Naive thymus-derived CD8-positive, alpha-beta T cell (primary cell): ENCODE measurements at regions not wholly inside any gene's neighbourhood (a gene's known extent, or its start where the extent isn't known, plus 50 kb on each side); places are given as distances from the start of the nearest gene placed in this dataset.

Experiments used
- ATAC-seq, 2 donors: fragments of 150-1000 bp; cut with Tn5 transposase in 1 of 2; sonication (Bioruptor Pico), chemical (Tn5 transposase) in 1 of 2; 1 replicate in 1 of 2; 2 replicates in 1 of 2; pipeline ENCODE4 v1.10.0; 2021; ENCODE audit warnings: mild to moderate bottlenecking in 2 of 2, moderate library complexity in 2 of 2
- POLR2A ChIA-PET: fragments of 350-600 bp; sonication (Branson Sonifier 250); formaldehyde crosslinking; loops from one replicate; lab custom pipeline; 2021; ENCODE audit warnings: antibody characterized with exemption; lab: Charles Lee
- DNase-seq, 10 donors: peaks; one replicate each; pipeline versions ENCODE4 v3.0.0 to v3.0.0-alpha.2; 2020 to 2022
- H3K27ac Mint-ChIP-seq, 10 donors: one replicate each; pipeline ENCODE4 v1.8.0; 2020 to 2022; ENCODE audit warnings: mild to moderate bottlenecking in 10 of 10, mixed read lengths in 10 of 10, moderate library complexity in 4 of 10, inconsistent platforms in 1 of 10
- H3K27me3 Mint-ChIP-seq, 5 donors: one replicate each; pipeline ENCODE4 v1.8.0; 2021 to 2022; ENCODE audit warnings: mixed read lengths in 5 of 5
- H3K36me3 Mint-ChIP-seq, 3 donors: one replicate each; pipeline ENCODE4 v1.8.0; 2020 to 2022; ENCODE audit warnings: mixed read lengths in 3 of 3, mild to moderate bottlenecking in 2 of 3, inconsistent platforms in 1 of 3
- H3K4me1 Mint-ChIP-seq, 4 donors: one replicate each; pipeline ENCODE4 v1.8.0; 2021 to 2022; ENCODE audit warnings: mixed read lengths in 4 of 4
- H3K4me3 Mint-ChIP-seq, 10 donors: one replicate each; pipeline ENCODE4 v1.8.0; 2020 to 2022; ENCODE audit warnings: mild to moderate bottlenecking in 10 of 10, mixed read lengths in 10 of 10, moderate library complexity in 6 of 10, inconsistent platforms in 1 of 10
- H3K9me3 Mint-ChIP-seq, 9 donors: one replicate each; pipeline ENCODE4 v1.8.0; 2020 to 2022; ENCODE audit warnings: mixed read lengths in 9 of 9, mild to moderate bottlenecking in 3 of 9, inconsistent platforms in 1 of 9, moderate library complexity in 1 of 9

- Mint-ChIP-seq H3K27me3 (peaks cover 0 to 2% (median 0%) of the 10 kb centered on the region in 5 donors), H3K27ac (no peak overlapping the region), H3K4me3 (no peak overlapping the region), H3K4me1 (peaks cover 36 to 71% (median 48%) of the 10 kb centered on the region in 4 donors), H3K36me3 (no peaks in the 10 kb centered on the region), H3K9me3 (no peaks in the 10 kb centered on the region)
- DNase-seq (no peak), ATAC-seq (no peak)
- POLR2A ChIA-PET: no interaction called here
Measured at GRCh38 chr12:107477947-107478610, 207.5 kb upstream of the PWP1 start.

- Mint-ChIP-seq H3K36me3 (no peaks in the 10 kb centered on the region), H3K9me3 (no peaks in the 10 kb centered on the region), H3K27ac (no peak overlapping the region), H3K4me3 (no peak overlapping the region), H3K27me3 (peaks cover 0 to 2% (median 0%) of the 10 kb centered on the region in 5 donors), H3K4me1 (peaks cover 36 to 67% (median 47%) of the 10 kb centered on the region in 4 donors)
- ATAC-seq: no peak
- no peak for DNase-seq
- POLR2A ChIA-PET: no interaction called here
Measured at GRCh38 chr12:107478881-107479280, 206.7 kb upstream of the PWP1 start.

GRCh38 chr12:107480836-107481608 is 204.6 kb upstream of the PWP1 start:
- H3K4me3 Mint-ChIP-seq: no peak overlapping the region
- no peaks in the 10 kb centered on the region for H3K9me3 Mint-ChIP-seq
- DNase-seq (no peak), ATAC-seq (no peak)
- no peaks in the 10 kb centered on the region for H3K36me3 Mint-ChIP-seq
- peaks cover 37 to 67% (median 48%) of the 10 kb centered on the region in 4 donors for H3K4me1 Mint-ChIP-seq
- peak overlapping the region in 2 of 10 donors; percentile 79 for H3K27ac Mint-ChIP-seq
- POLR2A ChIA-PET: no interaction called here
- H3K27me3 Mint-ChIP-seq: peaks cover 0 to 2% (median 0%) of the 10 kb centered on the region in 5 donors

GRCh38 chr12:107484230-107484629 is 201.4 kb upstream of the PWP1 start:
- Mint-ChIP-seq H3K36me3 (peaks cover 0 to 2% (median 0%) of the 10 kb centered on the region in 3 donors), H3K27me3 (peaks cover 0 to 2% (median 0%) of the 10 kb centered on the region in 5 donors), H3K4me3 (no peak overlapping the region), H3K9me3 (no peaks in the 10 kb centered on the region), H3K27ac (peak overlapping the region in 8 of 10 donors; percentile 24 to 86 (median 56)), H3K4me1 (peaks cover 55 to 89% (median 59%) of the 10 kb centered on the region in 4 donors)
- DNase-seq: no peak
- POLR2A ChIA-PET: interaction anchor here (1.1 kb wide), 1 partner anchor 9 kb away, joined by 3 read pairs; no protein-coding TSS in a partner anchor
- ATAC-seq: no peak

GRCh38 chr12:107484941-107485340 is 200.7 kb upstream of the PWP1 start:
- Mint-ChIP-seq H3K9me3 (no peaks in the 10 kb centered on the region), H3K36me3 (peaks cover 0 to 2% (median 0%) of the 10 kb centered on the region in 3 donors), H3K27ac (peak overlapping the region in 7 of 10 donors; percentile 16 to 86 (median 62)), H3K27me3 (peaks cover 0 to 2% (median 0%) of the 10 kb centered on the region in 5 donors), H3K4me3 (no peak overlapping the region), H3K4me1 (peaks cover 55 to 82% (median 60%) of the 10 kb centered on the region in 4 donors)
- ATAC-seq: no peak
- POLR2A ChIA-PET: no interaction called here
- no peak for DNase-seq

GRCh38 chr12:107485731-107486130 is 199.9 kb upstream of the PWP1 start:
- no peaks in the 10 kb centered on the region for H3K9me3 Mint-ChIP-seq
- ATAC-seq: no peak
- peaks cover 48 to 78% (median 63%) of the 10 kb centered on the region in 4 donors for H3K4me1 Mint-ChIP-seq
- no peak for DNase-seq
- H3K27me3 Mint-ChIP-seq: peaks cover 0 to 2% (median 0%) of the 10 kb centered on the region in 5 donors
- peaks cover 0 to 2% (median 0%) of the 10 kb centered on the region in 3 donors for H3K36me3 Mint-ChIP-seq
- peak overlapping the region in 3 of 10 donors; percentile 18 to 29 (median 23) for H3K4me3 Mint-ChIP-seq
- POLR2A ChIA-PET: no interaction called here
- peak overlapping the region in 9 of 10 donors; percentile 4 to 86 (median 63) for H3K27ac Mint-ChIP-seq

- Mint-ChIP-seq H3K27ac (peak overlapping the region in 8 of 10 donors; percentile 15 to 86 (median 68)), H3K9me3 (no peaks in the 10 kb centered on the region), H3K4me1 (peaks cover 50 to 82% (median 68%) of the 10 kb centered on the region in 4 donors), H3K36me3 (peaks cover 0 to 2% (median 0%) of the 10 kb centered on the region in 3 donors), H3K4me3 (peak overlapping the region in 8 of 10 donors; percentile 14 to 60 (median 43)), H3K27me3 (peaks cover 0 to 2% (median 0%) of the 10 kb centered on the region in 5 donors)
- peak; percentile 60 to 63 for ATAC-seq
- peak in 4 of 10 donors; percentile 5 to 26 (median 12) for DNase-seq
- POLR2A ChIA-PET: no interaction called here
Measured at GRCh38 chr12:107486140-107486892, 199.3 kb upstream of the PWP1 start.

GRCh38 chr12:107487011-107487680 is 198.5 kb upstream of the PWP1 start:
- H3K9me3 Mint-ChIP-seq: no peaks in the 10 kb centered on the region
- ATAC-seq (no peak), DNase-seq (no peak)
- H3K4me3 Mint-ChIP-seq: peak overlapping the region in 6 of 10 donors; percentile 31 to 65 (median 58)
- H3K27me3 Mint-ChIP-seq: peaks cover 0 to 1% (median 0%) of the 10 kb centered on the region in 5 donors
- peaks cover 0 to 2% (median 0%) of the 10 kb centered on the region in 3 donors for H3K36me3 Mint-ChIP-seq
- POLR2A ChIA-PET: no interaction called here
- peaks cover 48 to 84% (median 75%) of the 10 kb centered on the region in 4 donors for H3K4me1 Mint-ChIP-seq
- H3K27ac Mint-ChIP-seq: peak overlapping the region in 8 of 10 donors; percentile 15 to 92 (median 62)

- ATAC-seq (no peak), DNase-seq (no peak)
- Mint-ChIP-seq H3K4me3 (no peak overlapping the region), H3K27ac (peak overlapping the region in 1 of 10 donors; percentile 48), H3K36me3 (peaks cover 0 to 2% (median 0%) of the 10 kb centered on the region in 3 donors), H3K27me3 (no peaks in the 10 kb centered on the region), H3K4me1 (peaks cover 50 to 91% (median 84%) of the 10 kb centered on the region in 4 donors), H3K9me3 (no peaks in the 10 kb centered on the region)
- POLR2A ChIA-PET: no interaction called here
Measured at GRCh38 chr12:107488666-107489065, 196.9 kb upstream of the PWP1 start.

- H3K9me3 Mint-ChIP-seq: no peaks in the 10 kb centered on the region
- peak overlapping the region in 1 of 10 donors; percentile 70 for H3K27ac Mint-ChIP-seq
- DNase-seq: no peak
- peaks cover 46 to 88% (median 76%) of the 10 kb centered on the region in 4 donors for H3K4me1 Mint-ChIP-seq
- POLR2A ChIA-PET: interaction anchor here (1.7 kb wide), 1 partner anchor 14 kb away, joined by 6 read pairs; no protein-coding TSS in a partner anchor
- H3K36me3 Mint-ChIP-seq: peaks cover 0 to 2% (median 0%) of the 10 kb centered on the region in 3 donors
- H3K27me3 Mint-ChIP-seq: no peaks in the 10 kb centered on the region
- no peak for ATAC-seq
- peak overlapping the region in 1 of 10 donors; percentile 25 for H3K4me3 Mint-ChIP-seq
Measured at GRCh38 chr12:107490010-107490409, 195.6 kb upstream of the PWP1 start.

GRCh38 chr12:107491856-107492255 is 193.7 kb upstream of the PWP1 start:
- H3K27me3 Mint-ChIP-seq: no peaks in the 10 kb centered on the region
- peaks cover 0 to 1% (median 0%) of the 10 kb centered on the region in 9 donors for H3K9me3 Mint-ChIP-seq
- ATAC-seq (no peak), DNase-seq (no peak)
- H3K4me3 Mint-ChIP-seq: peak overlapping the region in 4 of 10 donors; percentile 11 to 81 (median 52)
- peaks cover 0 to 2% (median under 1%) of the 10 kb centered on the region in 3 donors for H3K36me3 Mint-ChIP-seq
- H3K27ac Mint-ChIP-seq: peak overlapping the region; percentile 68 to 98 (median 92)
- POLR2A ChIA-PET: no interaction called here
- H3K4me1 Mint-ChIP-seq: peaks cover 37 to 73% (median 61%) of the 10 kb centered on the region in 4 donors
